GM21447 (cell line): ENCODE measurements at regions not wholly inside any gene's neighbourhood (a gene's known extent, or its start where the extent isn't known, plus 50 kb on each side); places are given as distances from the start of the nearest gene placed in this dataset.
"Not testable (repeated sequence)": the region's sequence is repeated elsewhere in the genome, so short reads cannot be mapped to it uniquely, and the experiment has no call there.

ENCODE experiments used
- ATAC-seq: cut with Tn5 transposase; IDR thresholded peaks from one replicate; pipeline ENCODE4 v1.9.1; 2021; ENCODE audit not compliant: unreplicated experiment

DNA sequence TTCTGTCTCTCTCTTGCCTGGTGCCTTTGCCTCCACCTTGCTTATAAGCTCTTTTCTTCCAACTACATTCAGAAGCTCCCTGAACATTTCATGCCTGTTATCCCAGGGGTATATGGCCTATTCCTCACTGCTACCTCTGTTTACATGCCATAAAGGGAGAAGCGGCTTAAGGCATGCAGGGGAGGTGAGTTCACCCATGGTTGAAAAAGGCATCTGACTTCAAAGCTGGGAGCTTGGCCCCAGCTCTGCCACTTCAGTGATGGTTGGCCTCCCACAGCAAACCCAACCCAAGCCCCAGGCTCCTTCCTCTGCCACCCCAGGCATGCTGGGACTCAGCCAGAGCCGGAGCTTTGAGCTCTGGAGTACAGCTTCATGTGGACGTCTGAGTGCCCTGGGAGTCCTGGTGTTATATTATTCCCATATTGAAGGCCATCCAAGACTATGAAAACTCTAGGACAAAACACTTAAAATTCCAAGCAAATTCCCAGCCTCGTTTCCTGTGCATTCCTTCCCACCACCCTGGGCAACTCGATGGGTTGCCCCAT, 468.6 kb upstream of the ZMIZ1 start:
- no peak for ATAC-seq

DNA sequence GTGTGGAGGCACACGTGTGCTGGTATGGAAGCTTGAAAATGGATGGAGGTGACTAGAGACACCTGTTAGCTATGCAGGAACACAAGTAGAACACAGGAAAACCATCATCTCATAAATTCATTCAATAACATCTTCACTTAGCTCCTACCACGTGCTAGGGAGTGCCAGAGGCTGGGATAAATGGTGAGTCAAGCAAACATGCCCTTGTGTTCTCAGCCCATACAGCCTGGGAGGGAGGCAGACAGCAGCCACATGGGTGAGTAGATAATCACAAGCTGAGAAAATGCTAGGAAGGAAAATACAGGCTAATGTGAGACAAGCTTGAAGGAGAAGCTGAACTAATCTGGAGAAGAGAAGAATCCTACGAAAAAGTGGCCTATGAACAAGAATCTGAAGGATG, 468.0 kb upstream of the ZMIZ1 start:
- ATAC-seq = no peak

DNA sequence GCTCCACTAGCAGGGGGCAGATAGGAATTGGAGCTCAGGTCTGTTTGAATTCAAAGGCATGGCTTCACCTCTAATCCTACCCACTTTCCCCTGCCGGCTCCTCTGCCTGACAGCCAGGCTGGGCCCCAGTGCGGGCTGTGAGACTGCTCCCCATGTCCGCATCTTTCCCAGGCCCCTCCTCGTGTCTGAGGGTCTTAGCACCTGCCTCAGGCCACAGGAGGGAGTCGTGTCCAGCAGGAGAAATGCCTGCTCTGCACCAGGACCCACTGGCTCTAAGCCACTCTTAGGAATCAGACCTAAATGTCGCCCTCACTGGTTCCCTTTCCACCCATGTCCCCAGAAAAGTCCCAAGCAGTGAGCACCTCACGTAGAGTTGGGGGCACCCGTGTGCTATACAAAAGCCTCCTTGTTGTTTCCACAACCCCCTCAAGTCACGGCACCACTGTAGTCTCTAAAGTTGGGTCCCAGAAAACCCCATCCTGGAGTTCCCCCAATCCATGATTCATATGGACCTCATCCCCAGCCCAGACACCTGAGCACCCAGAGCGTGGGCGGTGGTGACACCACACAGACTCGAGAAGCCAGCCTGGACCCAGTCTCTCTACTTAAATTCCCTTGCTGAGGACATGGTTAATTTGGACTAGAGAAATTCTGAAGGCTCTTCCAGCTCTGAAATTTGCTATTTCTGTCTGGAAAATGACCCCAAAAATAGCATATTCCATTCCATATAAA, 466.4 kb upstream of the ZMIZ1 start:
- ATAC-seq = no peak

- no peak for ATAC-seq
Observed at GRCh38 chr10:78604286-78604685, 464.5 kb upstream of the ZMIZ1 start.

- ATAC-seq = no peak
Observed at GRCh38 chr10:78604721-78605120, 464.0 kb upstream of the ZMIZ1 start.

GRCh38 chr10:78605800-78606350, 462.9 kb upstream of the ZMIZ1 start:
- no peak for ATAC-seq

DNA sequence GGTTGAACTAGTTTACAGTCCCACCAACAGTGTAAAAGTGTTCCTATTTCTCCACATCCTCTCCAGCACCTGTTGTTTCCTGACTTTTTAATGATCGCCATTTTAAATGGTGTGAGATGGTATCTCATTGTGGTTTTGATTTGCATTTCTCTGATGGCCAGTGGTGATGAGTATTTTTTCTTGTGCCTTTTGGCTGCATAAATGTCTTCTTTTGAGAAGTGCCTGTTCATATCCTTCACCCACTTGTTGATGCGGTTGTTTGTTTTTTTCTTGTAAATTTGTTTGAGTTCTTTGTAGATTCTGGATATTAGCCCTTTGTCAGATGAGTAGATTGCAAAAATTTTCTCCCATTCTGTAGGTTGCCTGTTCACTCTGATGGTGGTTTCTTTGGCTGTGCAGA, 462.0 kb upstream of the ZMIZ1 start:
- ATAC-seq = not testable (repeated sequence)

DNA sequence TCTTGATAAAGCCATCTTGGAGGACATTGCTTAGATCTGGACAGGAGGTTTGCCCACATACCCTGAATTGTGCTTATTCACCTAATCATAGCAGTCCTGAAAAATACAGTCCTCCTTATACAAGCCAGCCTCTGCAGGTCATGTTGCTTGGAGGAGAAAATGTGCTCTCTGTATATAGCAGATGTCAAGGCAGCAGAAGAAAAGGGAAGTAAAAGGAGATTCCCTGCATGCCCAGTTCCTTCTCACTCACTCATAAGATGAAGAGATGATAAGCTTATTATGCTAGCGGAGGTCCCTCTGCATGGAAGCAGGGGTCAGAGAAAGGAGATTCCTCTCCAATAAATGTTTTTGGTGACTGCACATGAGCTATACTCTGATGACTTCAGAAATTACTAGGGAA, 458.8 kb upstream of the ZMIZ1 start:
- no peak for ATAC-seq

DNA sequence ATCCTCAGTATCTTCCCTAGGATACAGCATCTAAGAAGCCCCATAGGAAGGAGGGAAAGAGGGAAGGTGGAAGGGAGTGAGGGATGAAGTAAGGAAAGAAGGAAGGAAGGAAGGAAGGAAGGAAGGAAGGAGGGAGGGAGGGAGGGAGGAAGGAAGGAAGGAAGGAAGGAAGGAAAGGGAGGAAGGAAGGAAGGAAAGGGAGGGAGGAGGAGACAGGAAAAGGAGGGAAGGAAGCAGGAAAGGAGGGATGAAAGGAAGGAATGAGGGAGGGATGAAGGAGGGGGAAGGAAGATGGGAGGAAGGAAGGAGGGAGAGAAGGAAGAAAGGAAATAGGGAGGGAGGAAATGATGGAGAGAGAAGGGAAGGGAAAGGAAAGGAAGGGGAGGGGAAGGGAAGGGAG, 455.6 kb upstream of the ZMIZ1 start:
- no peak for ATAC-seq

- ATAC-seq = no peak
Observed at GRCh38 chr10:78614267-78614666, 454.5 kb upstream of the ZMIZ1 start.

DNA sequence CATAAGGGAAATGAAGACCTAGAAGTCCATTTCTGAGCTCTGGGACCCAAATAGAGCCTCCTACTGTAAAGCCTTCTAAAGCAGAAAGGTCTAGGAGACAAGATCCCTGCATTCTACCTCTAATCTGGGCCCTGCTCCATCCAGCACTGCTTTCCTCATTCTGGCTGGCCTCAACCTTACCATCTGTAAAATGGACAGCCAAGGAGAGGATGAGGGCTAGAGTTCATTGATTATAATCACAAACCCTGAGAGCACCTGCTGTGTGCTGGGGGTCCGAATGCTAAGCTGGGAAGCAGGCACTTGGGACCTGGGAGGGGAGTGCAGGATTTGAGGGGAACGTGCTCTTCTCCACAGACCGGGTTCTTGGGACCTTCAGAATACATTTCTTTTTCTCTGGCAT, 454.0 kb upstream of the ZMIZ1 start:
- no peak for ATAC-seq

GRCh38 chr10:78616125-78616695, 452.6 kb upstream of the ZMIZ1 start:
- no peak for ATAC-seq

GRCh38 chr10:78617115-78617514, 451.7 kb upstream of the ZMIZ1 start:
- no peak for ATAC-seq

DNA sequence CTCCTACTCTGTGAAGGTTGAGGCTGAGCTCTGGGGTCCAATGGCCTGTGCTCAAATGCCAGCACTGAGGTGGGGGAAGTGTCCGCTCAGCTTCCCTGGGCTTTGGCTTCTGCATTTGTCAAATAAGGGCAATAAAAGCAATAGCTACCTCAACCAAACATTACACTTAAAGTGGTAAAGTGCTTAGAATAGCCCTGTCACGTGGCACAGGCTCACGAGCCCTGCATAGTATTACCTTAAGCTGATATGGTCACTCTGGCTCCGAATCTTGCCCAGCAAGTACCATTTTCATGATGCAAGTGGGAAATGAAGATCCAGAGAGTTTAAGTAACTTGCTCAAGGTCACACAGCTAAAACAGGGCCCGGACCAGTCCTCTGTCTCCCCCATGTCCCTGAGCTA, 451.1 kb upstream of the ZMIZ1 start:
- no peak for ATAC-seq

GRCh38 chr10:78618050-78618449, 450.7 kb upstream of the ZMIZ1 start:
- no peak for ATAC-seq

DNA sequence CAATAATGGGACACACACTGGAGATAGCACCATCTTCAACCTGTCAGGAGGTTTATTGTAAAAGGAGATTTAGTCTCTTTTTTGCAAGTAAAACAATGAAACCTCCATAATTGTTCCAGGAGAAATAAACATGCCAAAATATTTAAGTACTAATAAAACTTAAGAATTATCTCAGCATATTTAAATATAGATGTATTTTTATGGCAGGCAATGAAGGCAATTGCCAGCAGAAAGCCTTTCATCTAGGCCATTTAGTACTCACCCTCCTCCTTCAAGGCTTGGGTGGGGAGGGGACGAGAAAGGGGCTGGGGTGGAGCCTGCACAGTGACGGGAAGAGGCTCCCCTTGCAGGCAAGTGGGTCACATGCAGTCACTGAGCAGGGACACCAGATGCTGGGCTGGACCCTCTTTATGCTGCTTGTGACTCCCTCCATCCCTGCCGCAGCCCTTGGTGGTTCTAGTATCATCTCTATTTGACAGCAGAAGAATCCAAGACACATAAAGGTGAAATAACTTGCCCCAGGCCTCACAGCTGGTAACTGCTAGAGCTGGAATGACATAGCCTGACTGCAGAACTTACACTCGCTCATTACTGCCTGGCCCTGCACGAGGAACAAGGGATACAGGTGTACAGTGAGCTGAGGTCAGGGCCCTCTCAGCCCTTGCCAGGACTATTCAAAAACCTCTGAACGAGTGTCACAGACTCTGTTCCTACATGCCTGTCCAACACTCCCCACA, 449.5 kb upstream of the ZMIZ1 start:
- no peak for ATAC-seq

GRCh38 chr10:78619896-78620295, 448.9 kb upstream of the ZMIZ1 start:
- ATAC-seq = no peak

DNA sequence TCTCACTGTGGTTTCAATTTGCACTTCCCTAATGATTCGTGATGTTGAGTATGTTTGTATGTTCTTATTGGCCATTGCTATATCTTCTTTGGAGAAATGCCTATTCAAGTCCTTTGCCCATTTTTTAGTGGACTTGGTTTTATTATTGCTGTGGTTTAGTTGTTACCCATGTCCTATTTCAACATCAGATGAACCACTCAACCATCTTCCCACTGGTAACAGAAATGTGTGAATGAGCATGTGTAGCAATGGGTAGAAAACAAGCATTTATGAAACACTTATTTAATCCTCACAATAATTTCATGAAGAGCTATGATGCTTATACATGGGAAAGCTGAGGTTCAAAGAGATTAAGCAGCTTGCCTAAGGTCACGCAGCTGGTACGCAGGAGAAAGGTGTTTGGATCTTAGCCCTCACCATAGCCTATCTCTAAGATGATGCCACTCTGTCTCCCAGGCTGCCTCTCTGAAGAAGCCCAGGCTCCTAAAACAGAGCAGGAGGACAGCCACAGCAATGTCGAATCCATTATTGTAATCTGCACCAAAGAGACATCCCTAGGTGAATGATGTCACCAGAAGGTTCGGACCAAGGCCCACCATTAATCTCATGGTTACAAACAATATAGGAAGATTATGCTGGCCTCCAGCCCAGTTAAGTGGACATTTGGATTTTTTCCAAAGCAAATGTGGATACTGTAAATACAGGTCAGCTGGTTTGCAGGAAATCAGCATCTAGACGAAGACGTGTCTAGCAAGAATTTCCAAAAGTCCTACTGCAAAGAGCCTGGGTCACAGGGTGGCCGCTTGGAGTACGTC, 447.6 kb upstream of the ZMIZ1 start:
- ATAC-seq = no peak

GRCh38 chr10:78623578-78624215, 445.1 kb upstream of the ZMIZ1 start:
- ATAC-seq = no peak

DNA sequence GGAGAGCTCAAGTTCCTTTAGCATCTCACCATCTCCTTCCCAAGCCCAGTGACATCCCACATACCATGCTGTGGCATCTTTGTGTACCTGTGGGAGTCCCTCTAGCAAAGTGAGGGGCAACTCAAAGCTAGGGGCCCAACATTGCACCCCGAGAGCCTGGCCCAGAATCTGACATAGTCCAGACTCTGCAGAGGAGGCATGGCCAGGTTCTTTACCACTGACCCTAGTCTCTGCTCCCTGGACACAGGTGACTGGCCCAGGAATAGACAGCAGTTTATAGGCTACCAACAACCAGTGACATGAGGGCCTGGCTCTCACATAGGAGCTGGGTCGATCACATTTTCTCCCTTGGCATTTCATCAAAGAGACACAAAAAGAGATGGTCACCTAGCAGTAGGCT, 444.0 kb upstream of the ZMIZ1 start:
- no peak for ATAC-seq
